Keratinocyte (primary cell): ENCODE measurements at regions not wholly inside any gene's neighbourhood (a gene's known extent, or its start where the extent isn't known, plus 50 kb on each side); places are given as distances from the start of the nearest gene placed in this dataset.

Source experiments
- CTCF ChIP-seq, 3 experiments: IDR thresholded peaks in 1 of 3; conservative IDR thresholded peaks in 1 of 3; optimal IDR thresholded peaks in 1 of 3; 2 replicates in 2 of 3; 3 replicates in 1 of 3; pipeline versions ENCODE3 to v1.5.1; 2011; ENCODE audit warnings: low read length in 3 of 3, mild to moderate bottlenecking in 3 of 3, moderate library complexity in 2 of 3, control low read depth in 1 of 3, inconsistent platforms in 1 of 3; ENCODE audit not compliant: insufficient read depth in 2 of 3; ENCODE audit errors: extremely low read depth in 1 of 3
- EZH2 ChIP-seq: IDR thresholded peaks from one replicate; pipeline ENCODE4 v1.6.1; 2012; ENCODE audit warnings: inconsistent platforms, mild to moderate bottlenecking, low read length, moderate library complexity

DNA sequence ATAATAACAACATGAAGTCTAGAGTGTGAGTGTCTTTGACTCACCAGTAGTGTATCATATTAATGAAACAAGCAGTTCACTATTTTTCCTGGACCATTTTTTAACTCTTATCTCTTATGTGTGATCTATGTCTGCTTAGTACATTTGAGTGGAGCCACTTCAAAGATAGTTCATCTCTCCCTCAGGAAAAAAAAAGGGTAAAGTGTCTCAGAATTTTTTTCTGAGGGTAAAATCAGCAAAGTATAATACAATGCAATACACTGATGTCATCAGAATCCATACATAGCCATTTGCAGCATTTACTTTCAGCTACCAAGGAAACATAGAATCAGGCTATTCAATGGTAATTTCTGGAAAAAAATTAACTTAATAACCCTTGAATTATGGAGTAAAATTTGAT lies 706.7 kb downstream of the DNAJB9 start:
- TF ChIP-seq CTCF (optimal IDR thresholded peaks at IDR 0.05 in 1 of 3, IDR thresholded peaks at IDR 0.05 in 1 of 3, conservative IDR thresholded peaks at IDR 0.05 in 1 of 3; ENCODE audit: extremely low read depth in 1 of 3, insufficient read depth in 2 of 3, low read length in 3 of 3) (no peak), EZH2 (no peak)
